Transverse colon (tissue), 4 donors: ENCODE measurements at regions not wholly inside any gene's neighbourhood (a gene's known extent, or its start where the extent isn't known, plus 50 kb on each side); places are given as distances from the start of the nearest gene placed in this dataset.

ENCODE experiments used
- DNase-seq: peaks from one replicate; pipeline ENCODE4 v3.0.0-alpha.2; 2019
- H3K27ac ChIP-seq, 4 donors: fragments of 200-600 bp; sonication (generic); 2 replicates each; pipeline ENCODE4 v1.5.1; 2016 to 2018; ENCODE audit warnings: inconsistent platforms in 4 of 4
- H3K27me3 ChIP-seq: fragments of 200-600 bp; sonication (generic); 2 replicates; pipeline ENCODE4 v1.5.1; 2017; ENCODE audit warnings: inconsistent platforms
- H3K36me3 ChIP-seq, 4 donors: fragments of 200-600 bp; sonication (generic); 2 replicates each; pipeline ENCODE4 v1.5.1; 2017 to 2019; ENCODE audit warnings: inconsistent platforms in 4 of 4
- H3K4me1 ChIP-seq, 4 donors: fragments of 200-600 bp; sonication (generic); 2 replicates each; pipeline ENCODE4 v1.5.1; 2017 to 2020; ENCODE audit warnings: inconsistent platforms in 4 of 4
- H3K4me3 ChIP-seq, 4 donors: fragments of 200-600 bp; sonication (generic); 1 replicate in 1 of 4; 2 replicates in 3 of 4; pipeline versions ENCODE4 v1.5.1 to v1.6.1; 2017 to 2019; ENCODE audit warnings: inconsistent platforms in 4 of 4
- H3K9me3 ChIP-seq, 2 donors: fragments of 200-600 bp; sonication (generic); 2 replicates each; pipeline ENCODE4 v1.5.1; 2017 to 2019; ENCODE audit warnings: inconsistent platforms in 2 of 2
- CTCF ChIP-seq, 5 experiments: fragments of 200-600 bp in 3 of 5; fragments of 450-650 bp in 2 of 5; sonication (generic) in 3 of 5; IDR thresholded peaks; 1 replicate in 2 of 5; 2 replicates in 3 of 5; pipeline ENCODE4 v1.5.1; 2016 to 2017; ENCODE audit warnings: antibody characterized with exemption in 5 of 5, inconsistent platforms in 3 of 5, mild to moderate bottlenecking in 2 of 5, moderate library complexity in 1 of 5
- EP300 ChIP-seq: sonication (generic); formaldehyde crosslinking; IDR thresholded peaks from one replicate; pipeline ENCODE4 v1.6.1; 2017; ENCODE audit warnings: antibody characterized with exemption, low read depth
- POLR2A ChIP-seq: fragments of 450-650 bp; IDR thresholded peaks from one replicate; pipeline ENCODE4 v1.6.1; 2016; ENCODE audit warnings: antibody characterized with exemption, mild to moderate bottlenecking, moderate library complexity
- POLR2AphosphoS5 ChIP-seq, 3 donors: sonication (generic); formaldehyde crosslinking; IDR thresholded peaks; one replicate each; pipeline ENCODE4 v1.6.1; 2016; ENCODE audit warnings: antibody characterized with exemption in 3 of 3
- WGBS, 2 donors: methylation state at CpG; one replicate each; pipeline ENCODE4 v1.1.5; 2018; ENCODE audit warnings: low coverage in 1 of 2; 5-methylcytosine and 5-hydroxymethylcytosine counted together
- in situ Hi-C, 4 donors: fragments of 200-750 bp; cut with MboI; loops; one replicate each; pipeline versions ENCODE4 v1.15.0 to v1.15.1; 2017; ENCODE audit warnings: low sequenced_read_pairs in 3 of 4, low pct_ligation_motif_present in 1 of 4, low pct_unique_long_range_greater_than_20kb in 1 of 4
- intact Hi-C: fragments of 100-400 bp; cut with DNase I; formaldehyde crosslinking; loops from one replicate; pipeline ENCODE4 v1.15.1; 2023; ENCODE audit warnings: low total_unique reads

- DNase-seq, result no peak
- no peak overlapping the region for H3K27ac ChIP-seq
- intact Hi-C loops (no loop called here), in situ Hi-C loops (no loop called here)
- no peak overlapping the region for H3K4me3 ChIP-seq
- no peaks in the 10 kb centered on the region for H3K4me1 ChIP-seq
- TF ChIP-seq POLR2AphosphoS5 (IDR thresholded peaks at IDR 0.05), result no peak
- TF ChIP-seq EP300, result no peak
- no peak for TF ChIP-seq POLR2A
- WGBS, 2 donors, result 89 to 93% methylated on average over 2 of the region's 2 CpGs
- H3K27me3 ChIP-seq, result no peaks in the 10 kb centered on the region
- H3K36me3 ChIP-seq, result no peaks in the 10 kb centered on the region
- H3K9me3 ChIP-seq, result no peaks in the 10 kb centered on the region
These were observed 283.5 kb upstream of the GIMD1 start for GRCh38 chr4:106652095-106652494.

GRCh38 chr4:106650701-106651100, 282.1 kb upstream of the GIMD1 start:
- H3K4me3 ChIP-seq, result no peak overlapping the region
- intact Hi-C loops (no loop called here), in situ Hi-C loops (no loop called here)
- TF ChIP-seq EP300 (no peak), CTCF (IDR thresholded peaks at IDR 0.05) (no peak), POLR2AphosphoS5 (IDR thresholded peaks at IDR 0.05) (no peak), POLR2A (no peak)
- H3K27me3 ChIP-seq, result no peaks in the 10 kb centered on the region
- no peaks in the 10 kb centered on the region for H3K4me1 ChIP-seq
- no peaks in the 10 kb centered on the region for H3K9me3 ChIP-seq
- WGBS, 2 donors, result 50 to 53% methylated on average over 1 of the region's 1 CpG
- no peak for DNase-seq
- H3K27ac ChIP-seq, result no peak overlapping the region
- H3K36me3 ChIP-seq, result no peaks in the 10 kb centered on the region

- no peaks in the 10 kb centered on the region for H3K36me3 ChIP-seq
- no peaks in the 10 kb centered on the region for H3K9me3 ChIP-seq
- no peak overlapping the region for H3K4me3 ChIP-seq
- TF ChIP-seq CTCF (IDR thresholded peaks at IDR 0.05) (no peak), POLR2A (no peak), EP300 (no peak), POLR2AphosphoS5 (IDR thresholded peaks at IDR 0.05) (no peak)
- no peaks in the 10 kb centered on the region for H3K27me3 ChIP-seq
- no peaks in the 10 kb centered on the region for H3K4me1 ChIP-seq
- in situ Hi-C loops, result no loop called here
- intact Hi-C loops, result no loop called here
- no peak for DNase-seq
- no peak overlapping the region for H3K27ac ChIP-seq
These were observed 278.9 kb upstream of the GIMD1 start for GRCh38 chr4:106647451-106647850.

GRCh38 chr4:106629268-106629625, 260.7 kb upstream of the GIMD1 start:
- no peak overlapping the region for H3K27ac ChIP-seq
- no peaks in the 10 kb centered on the region for H3K36me3 ChIP-seq
- no peaks in the 10 kb centered on the region for H3K27me3 ChIP-seq
- TF ChIP-seq EP300 (no peak), POLR2A (no peak), CTCF (IDR thresholded peaks at IDR 0.05) (no peak), POLR2AphosphoS5 (IDR thresholded peaks at IDR 0.05) (no peak)
- no peak for DNase-seq
- no peak overlapping the region for H3K4me3 ChIP-seq
- H3K4me1 ChIP-seq, result no peaks in the 10 kb centered on the region
- no peaks in the 10 kb centered on the region for H3K9me3 ChIP-seq
- WGBS, 2 donors, result 27% methylated on average over 1 of the region's 1 CpG; no CpG with 5 or more reads in 1 of the 2 donors
- intact Hi-C loops, result no loop called here
- in situ Hi-C loops, result no loop called here

- in situ Hi-C loops, result no loop called here
- H3K36me3 ChIP-seq, result no peaks in the 10 kb centered on the region
- H3K27ac ChIP-seq, result no peak overlapping the region
These were observed 260.1 kb upstream of the GIMD1 start for GRCh38 chr4:106628586-106629267.

More at GRCh38 chr4:106628586-106629267, 260.1 kb upstream of the GIMD1 start:
- H3K4me3 ChIP-seq, result no peak overlapping the region
- no peak for DNase-seq
- TF ChIP-seq POLR2AphosphoS5 (IDR thresholded peaks at IDR 0.05) (no peak), EP300 (no peak), CTCF (IDR thresholded peaks at IDR 0.05) (no peak), POLR2A (no peak)
- no peaks in the 10 kb centered on the region for H3K27me3 ChIP-seq
- no peaks in the 10 kb centered on the region for H3K9me3 ChIP-seq
- H3K4me1 ChIP-seq, result no peaks in the 10 kb centered on the region
- intact Hi-C loops, result no loop called here
- 35 to 72% methylated on average over 3 to 4 of the region's 4 CpGs for WGBS, 2 donors
